ENCODE measurements at regions not wholly inside any gene's neighbourhood (a gene's known extent, or its start where the extent isn't known, plus 50 kb on each side); places are given as distances from the start of the nearest gene placed in this dataset.

DNA sequence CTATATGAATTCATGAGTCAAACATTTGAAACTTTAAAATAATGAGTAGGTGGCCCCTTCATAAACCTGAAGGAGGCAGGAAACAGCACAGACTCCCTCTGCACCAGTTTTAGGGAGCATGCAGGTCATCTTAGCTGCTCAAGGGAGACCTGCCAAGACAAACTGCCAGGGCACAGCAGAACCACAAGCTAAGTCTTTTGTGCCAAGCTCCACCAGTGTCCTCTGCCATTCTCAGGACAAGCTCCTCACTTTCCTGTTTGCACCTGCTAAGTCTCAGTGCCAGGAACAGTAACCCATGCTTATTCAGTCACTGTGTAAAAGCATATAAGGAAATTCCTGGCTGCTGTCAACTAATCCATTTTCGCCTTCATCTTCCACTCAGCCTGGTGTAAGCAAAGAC lies 368.9 kb downstream of the SEC16B start:
- Mint-ChIP-seq H3K36me3 (ENCODE audit: low read depth) (no peaks in the 10 kb centered on the region), H3K9me3 (peaks cover 11% of the 10 kb centered on the region), H3K27me3 (no peaks in the 10 kb centered on the region), H3K27ac (no peak overlapping the region), H3K4me3 (no peak overlapping the region), H3K4me1 (ENCODE audit: low read depth) (no peaks in the 10 kb centered on the region)
- no peak for DNase-seq
- ATAC-seq, result no peak
- TF ChIP-seq CTCF (IDR thresholded peaks at IDR 0.05), result no peak
- intact Hi-C loops (cut with micrococcal nuclease), result no loop called here
- ChIA-PET CTCF (no interaction called here), POLR2A (no interaction called here)

- peaks cover 11% of the 10 kb centered on the region for H3K9me3 Mint-ChIP-seq
- intact Hi-C loops (cut with micrococcal nuclease), result no loop called here
- ATAC-seq, result no peak
- H3K27me3 Mint-ChIP-seq, result no peaks in the 10 kb centered on the region
- H3K4me1 Mint-ChIP-seq (ENCODE audit: low read depth), result no peaks in the 10 kb centered on the region
- no peak overlapping the region for H3K4me3 Mint-ChIP-seq
- no peak overlapping the region for H3K27ac Mint-ChIP-seq
- no peak for TF ChIP-seq CTCF (IDR thresholded peaks at IDR 0.05)
- no peaks in the 10 kb centered on the region for H3K36me3 Mint-ChIP-seq (ENCODE audit: low read depth)
- ChIA-PET POLR2A (no interaction called here), CTCF (no interaction called here)
- DNase-seq, result no peak
These were observed 369.5 kb downstream of the SEC16B start for GRCh38 chr1:177600321-177600720.

- ATAC-seq, result no peak
- Mint-ChIP-seq H3K4me1 (ENCODE audit: low read depth) (no peaks in the 10 kb centered on the region), H3K36me3 (ENCODE audit: low read depth) (no peaks in the 10 kb centered on the region), H3K9me3 (peaks cover 2% of the 10 kb centered on the region), H3K27me3 (no peaks in the 10 kb centered on the region), H3K27ac (no peak overlapping the region), H3K4me3 (no peak overlapping the region)
- intact Hi-C loops (cut with micrococcal nuclease), result no loop called here
- ChIA-PET POLR2A (no interaction called here), CTCF (no interaction called here)
- TF ChIP-seq CTCF (IDR thresholded peaks at IDR 0.05), result no peak
- no peak for DNase-seq
These were observed 372.5 kb downstream of the SEC16B start for GRCh38 chr1:177597393-177597792.

GRCh38 chr1:177596485-177596884 lies 373.4 kb downstream of the SEC16B start:
- no peak for DNase-seq
- Mint-ChIP-seq H3K9me3 (peaks cover 2% of the 10 kb centered on the region), H3K4me1 (ENCODE audit: low read depth) (no peaks in the 10 kb centered on the region), H3K27me3 (no peaks in the 10 kb centered on the region), H3K36me3 (ENCODE audit: low read depth) (no peaks in the 10 kb centered on the region), H3K27ac (no peak overlapping the region), H3K4me3 (no peak overlapping the region)
- ChIA-PET CTCF (no interaction called here), POLR2A (no interaction called here)
- intact Hi-C loops (cut with micrococcal nuclease), result no loop called here
- TF ChIP-seq CTCF (IDR thresholded peaks at IDR 0.05), result no peak
- no peak for ATAC-seq

GRCh38 chr1:177593105-177593504 lies 376.8 kb downstream of the SEC16B start:
- Mint-ChIP-seq H3K9me3 (no peaks in the 10 kb centered on the region), H3K4me3 (no peak overlapping the region), H3K27ac (no peak overlapping the region), H3K27me3 (no peaks in the 10 kb centered on the region), H3K4me1 (ENCODE audit: low read depth) (no peaks in the 10 kb centered on the region), H3K36me3 (ENCODE audit: low read depth) (no peaks in the 10 kb centered on the region)
- ATAC-seq (no peak), DNase-seq (no peak)
- intact Hi-C loops (cut with micrococcal nuclease), result no loop called here
- TF ChIP-seq CTCF (IDR thresholded peaks at IDR 0.05), result no peak
- POLR2A ChIA-PET, result no interaction called here
- CTCF ChIA-PET, result no interaction called here

Data from activated CD8-positive, alpha-beta T cell treated with anti-CD3 and anti-CD28 coated beads for 36 hours (primary cell).